ENCODE measurements at regions not wholly inside any gene's neighbourhood (a gene's known extent, or its start where the extent isn't known, plus 50 kb on each side); places are given as distances from the start of the nearest gene placed in this dataset.
"Not testable (repeated sequence)": the region's sequence is repeated elsewhere in the genome, so short reads cannot be mapped to it uniquely, and the experiment has no call there.

GRCh38 chr11:87970762-87971161 is 204.5 kb downstream of the RAB38 start:
- no peak for DNase-seq

DNA sequence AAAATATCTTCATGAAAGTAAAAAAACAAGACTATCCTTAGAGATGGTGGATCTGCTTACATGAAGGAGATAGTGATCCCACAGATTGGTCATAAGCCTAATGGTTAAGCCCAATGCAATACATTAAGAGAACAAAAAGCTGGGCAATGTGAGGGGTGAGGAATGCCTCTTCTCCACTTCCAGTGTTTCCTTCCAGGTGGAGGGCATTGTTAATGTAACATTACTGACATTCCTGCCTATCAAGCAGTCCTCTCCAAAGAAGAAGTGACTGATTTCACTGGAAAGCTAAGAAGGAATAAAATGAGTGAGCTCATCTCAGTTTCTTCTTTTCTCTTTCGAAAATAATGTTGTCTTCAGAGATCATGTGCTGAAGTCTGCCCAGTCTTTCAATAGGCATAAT is 207.8 kb downstream of the RAB38 start:
- DNase-seq = no peak

- no peak for DNase-seq
Measured at GRCh38 chr11:87966694-87967093, 208.5 kb downstream of the RAB38 start.

- DNase-seq = no peak
Measured at GRCh38 chr11:87966216-87966615, 209.0 kb downstream of the RAB38 start.

GRCh38 chr11:87961606-87962005 is 213.6 kb downstream of the RAB38 start:
- DNase-seq = no peak

GRCh38 chr11:87957961-87958360 is 217.3 kb downstream of the RAB38 start:
- DNase-seq = no peak

GRCh38 chr11:87954476-87954875 is 220.8 kb downstream of the RAB38 start:
- no peak for DNase-seq

GRCh38 chr11:87942786-87943185 is 232.5 kb downstream of the RAB38 start:
- DNase-seq = no peak

- DNase-seq = no peak
Measured at GRCh38 chr11:87934182-87934581, 241.1 kb downstream of the RAB38 start.

DNA sequence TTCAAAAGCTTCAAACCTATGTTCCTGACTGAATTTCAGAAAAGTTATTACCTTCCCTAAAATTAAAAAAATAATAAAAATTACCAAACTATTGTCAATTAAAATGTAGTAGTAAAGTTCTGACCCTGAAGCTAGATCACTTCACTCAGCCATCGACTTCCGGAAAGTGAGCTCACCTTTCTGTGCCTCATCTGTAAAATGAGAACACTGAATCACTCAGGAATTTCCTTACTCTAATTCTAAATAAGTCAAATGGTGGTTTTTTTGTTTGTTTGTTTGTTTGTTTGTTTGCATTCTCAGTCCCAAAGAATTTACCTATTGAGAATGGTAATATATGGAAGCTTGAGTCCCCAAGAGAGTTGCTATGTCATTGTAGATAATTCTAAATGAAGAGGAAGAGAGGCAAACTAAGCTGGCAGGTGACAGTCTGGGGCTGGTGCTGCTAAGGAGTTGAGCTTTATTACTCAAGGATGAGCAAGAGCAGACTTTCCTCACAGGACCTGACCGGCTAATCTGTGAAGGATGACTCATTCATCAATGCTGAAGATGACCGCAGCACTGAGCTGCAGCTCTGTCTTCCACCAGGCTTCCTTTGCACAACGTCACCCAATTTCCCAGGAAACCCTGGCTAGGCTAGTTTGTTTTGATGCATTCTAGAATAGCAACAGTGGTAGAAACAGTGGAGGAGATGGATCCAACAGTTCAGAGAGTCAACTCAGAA is 248.8 kb downstream of the RAB38 start:
- no peak for DNase-seq

- DNase-seq = no peak
Measured at GRCh38 chr11:87924125-87924524, 251.1 kb downstream of the RAB38 start.

DNA sequence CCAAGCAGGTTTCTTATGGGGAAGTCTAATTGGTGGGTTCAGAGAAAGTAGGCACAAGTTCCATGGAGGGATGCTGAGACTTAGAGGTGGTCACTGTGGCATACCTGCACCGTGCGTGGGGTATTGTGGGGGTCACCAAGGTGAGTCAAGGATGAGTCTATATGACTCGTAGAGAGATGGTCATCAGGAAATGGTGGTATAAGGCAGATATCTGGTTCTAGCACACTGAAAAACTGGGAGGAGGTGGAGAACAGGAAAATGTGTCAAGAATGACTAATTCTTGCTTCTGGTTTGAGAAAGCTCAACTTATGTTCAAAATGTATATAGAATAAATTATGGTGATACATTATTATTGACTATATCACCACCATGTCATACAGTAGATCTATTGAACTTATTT is 258.1 kb downstream of the RAB38 start:
- DNase-seq = no peak

- no peak for DNase-seq
Measured at GRCh38 chr11:87909178-87909577, 266.1 kb downstream of the RAB38 start.

DNA sequence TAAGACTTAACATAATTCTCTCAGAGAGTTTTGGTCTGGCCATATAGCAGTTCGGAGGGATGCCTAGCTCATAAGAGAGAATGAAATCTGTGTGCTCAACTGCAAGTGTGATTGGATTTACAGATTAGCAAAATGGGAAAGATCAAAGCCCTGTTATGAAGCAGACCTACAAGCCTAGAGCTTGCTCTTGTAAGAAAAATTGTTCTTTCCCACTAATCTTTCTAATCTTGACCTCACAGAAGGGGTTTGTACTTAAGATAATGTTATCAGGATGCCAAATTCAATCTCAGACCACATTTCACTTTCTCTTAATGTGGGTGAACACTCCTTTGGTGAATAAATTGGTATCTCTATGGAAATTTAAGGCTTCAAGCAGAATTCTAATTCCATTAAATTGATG is 267.2 kb downstream of the RAB38 start:
- DNase-seq = no peak

- no peak for DNase-seq
Measured at GRCh38 chr11:87903345-87903744, 271.9 kb downstream of the RAB38 start.

DNA sequence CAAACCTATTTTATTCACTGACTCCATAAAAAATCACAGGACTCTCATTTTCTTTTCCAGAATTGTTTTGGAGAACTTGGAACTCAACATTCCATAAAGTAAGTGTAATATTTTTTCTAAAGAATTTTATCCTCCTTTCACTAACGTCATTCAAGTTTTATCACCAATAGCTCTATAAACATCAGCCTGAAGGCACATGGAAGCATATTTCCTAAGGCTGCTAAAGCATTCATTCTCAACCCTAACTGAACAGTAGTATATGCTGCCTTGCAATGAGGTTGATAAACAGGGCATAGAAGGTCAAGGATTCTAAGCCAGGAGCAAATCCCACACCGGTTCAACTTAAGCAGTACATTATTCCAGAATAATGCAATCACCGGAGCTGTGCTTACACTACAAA is 273.9 kb downstream of the RAB38 start:
- no peak for DNase-seq

DNA sequence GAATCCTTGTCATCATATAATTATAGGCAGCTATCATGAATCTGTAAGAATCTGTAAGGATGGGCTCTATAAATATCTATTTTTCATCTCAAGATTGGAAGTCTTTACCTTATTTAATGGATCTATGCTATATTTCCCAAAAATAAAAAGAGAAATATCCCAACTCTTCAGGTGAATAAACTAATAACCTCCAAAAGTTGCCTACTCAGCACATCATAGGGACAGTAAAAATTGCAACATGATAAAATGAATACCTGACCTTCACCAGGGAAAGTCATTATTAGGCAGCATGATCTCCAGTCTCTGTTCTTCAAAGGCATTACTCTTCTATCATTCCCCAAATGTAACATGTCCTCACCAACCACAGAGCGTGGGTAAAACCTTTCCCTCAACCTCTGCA is 277.3 kb downstream of the RAB38 start:
- no peak for DNase-seq

GRCh38 chr11:87897071-87897470 is 278.2 kb downstream of the RAB38 start:
- no peak for DNase-seq

DNA sequence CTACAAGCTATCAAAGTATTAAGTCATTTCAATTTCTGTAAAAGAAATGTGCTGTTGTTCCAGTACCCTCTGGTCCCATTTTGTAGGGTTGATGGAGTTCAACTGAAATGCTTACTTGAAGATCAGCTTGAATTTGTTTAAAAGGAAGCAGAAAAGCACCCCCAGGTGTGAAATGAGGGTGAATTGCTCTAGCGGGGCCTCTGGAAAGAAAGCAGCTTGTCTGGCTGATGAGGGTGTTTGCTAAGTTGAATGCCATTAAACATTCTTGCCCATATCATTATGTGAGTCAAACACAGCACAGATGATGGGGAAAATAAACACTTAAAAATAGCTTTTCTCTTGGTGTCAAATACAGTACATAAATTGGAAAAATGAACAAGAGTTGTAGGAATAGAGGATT is 280.3 kb downstream of the RAB38 start:
- DNase-seq = no peak

DNA sequence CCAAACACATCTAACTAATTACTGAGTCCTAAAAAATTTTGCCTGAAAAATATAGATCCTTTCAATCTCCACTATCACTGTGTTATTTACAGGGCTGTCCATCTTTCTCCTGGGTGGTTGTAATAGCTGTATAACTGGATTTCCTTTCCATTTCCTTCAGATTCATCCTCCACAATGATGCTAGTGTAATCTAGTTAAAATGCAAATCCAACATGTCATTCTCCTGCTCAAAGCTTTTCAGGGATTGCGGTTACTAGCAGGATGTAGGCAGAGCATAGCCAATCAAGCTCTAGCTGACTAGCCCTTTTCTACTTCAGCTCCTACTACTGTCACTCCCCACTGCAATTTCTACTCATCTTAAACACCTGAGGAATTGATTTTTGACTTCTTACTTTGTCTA is 283.0 kb downstream of the RAB38 start:
- DNase-seq = no peak

GRCh38 chr11:87889126-87889525 is 286.1 kb downstream of the RAB38 start:
- DNase-seq = no peak

DNA sequence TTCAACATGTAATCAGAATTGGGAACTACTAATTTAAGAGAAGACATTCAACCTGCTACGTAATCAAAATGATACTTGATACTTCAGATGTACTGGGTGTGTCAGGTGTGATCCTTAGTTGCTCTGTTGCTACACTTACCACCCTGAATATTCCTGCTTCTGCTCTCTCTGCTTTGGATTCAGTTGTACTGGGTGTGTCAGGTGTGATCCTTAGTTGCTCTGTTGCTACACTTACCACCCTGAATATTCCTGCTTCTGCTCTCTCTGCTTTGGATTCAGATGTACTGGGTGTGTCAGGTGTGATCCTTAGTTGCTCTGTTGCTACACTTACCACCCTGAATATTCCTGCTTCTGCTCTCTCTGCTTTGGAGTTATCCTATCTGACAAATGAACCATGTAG is 290.2 kb downstream of the RAB38 start:
- not testable (repeated sequence) for DNase-seq

DNA sequence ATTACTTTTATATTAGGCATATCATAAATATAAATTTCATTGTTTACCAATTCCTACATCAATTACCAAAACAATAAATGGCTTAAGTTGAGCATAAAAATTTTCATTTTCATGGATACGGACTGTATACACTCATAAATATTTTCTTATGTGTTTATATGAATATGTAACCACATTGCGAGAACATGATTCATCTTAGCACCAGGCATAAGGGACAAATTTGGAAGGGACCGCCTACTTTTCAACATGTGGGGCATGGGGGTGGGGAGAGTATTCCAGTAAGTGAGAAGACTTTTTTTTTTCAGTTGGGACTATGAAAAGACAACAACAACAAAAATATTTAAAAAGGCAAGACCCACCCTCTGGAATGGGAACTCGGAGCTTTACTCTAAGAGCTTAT is 296.1 kb downstream of the RAB38 start:
- no peak for DNase-seq

GRCh38 chr11:87878373-87878825 is 296.8 kb downstream of the RAB38 start:
- peak; percentile 4 for DNase-seq

DNA sequence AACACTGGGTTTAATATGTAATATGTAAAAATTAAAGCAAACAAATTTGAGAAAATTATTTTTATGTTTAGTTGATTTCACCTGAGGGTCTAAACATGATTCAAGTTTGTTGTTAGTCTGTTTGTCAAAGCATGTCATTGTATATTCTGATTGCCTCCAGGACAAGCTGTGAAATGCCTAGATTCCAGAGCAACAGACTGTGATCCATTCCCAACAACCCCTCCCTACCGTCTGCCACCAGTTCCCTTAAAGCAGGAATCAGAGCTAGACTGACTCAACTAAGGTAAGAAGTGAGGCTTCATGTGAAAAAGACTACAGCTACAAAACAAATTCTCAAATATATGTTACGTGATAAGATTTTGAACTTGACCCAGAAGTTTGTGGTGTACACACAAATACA is 304.2 kb downstream of the RAB38 start:
- no peak for DNase-seq
